GM12878 (cell line): ENCODE measurements at regions not wholly inside any gene's neighbourhood (a gene's known extent, or its start where the extent isn't known, plus 50 kb on each side); places are given as distances from the start of the nearest gene placed in this dataset.

Experiments
- ATAC-seq: fragments of 200-7000 bp; cut with Tn5 transposase; 3 replicates; pipeline ENCODE4 v1.9.1; 2020; ENCODE audit warnings: mild to moderate bottlenecking, moderate library complexity
- BruUV-seq: library from RNA; stranded (reverse); fragments of 400-500 nt; replicated peaks from 2 replicates; lab custom pipeline; 2021; lab: Mats Ljungman, UMichigan
- CTCF ChIA-PET: fragments of 300-600 bp; sonication (Branson Sonifier 250); formaldehyde crosslinking; extraction: SDS; loops from one replicate; lab custom pipeline; 2021; ENCODE audit warnings: inconsistent platforms; lab: Yijun Ruan, JAX
- POLR2A ChIA-PET: fragments of 350-600 bp; formaldehyde crosslinking; extraction: SDS; loops from one replicate; lab custom pipeline; 2021; ENCODE audit warnings: inconsistent platforms; lab: Charles Lee
- RAD21 ChIA-PET: fragments of 300-600 bp; sonication (Branson Sonifier 250); formaldehyde crosslinking; loops from one replicate; lab custom pipeline; 2023; ENCODE audit warnings: antibody characterized with exemption; ENCODE audit not compliant: unreplicated experiment; lab: Charles Lee
- SMC1A ChIA-PET: fragments of 300-600 bp; sonication (Branson Sonifier 250); formaldehyde crosslinking; loops from one replicate; lab custom pipeline; 2023; ENCODE audit not compliant: unreplicated experiment, uncharacterized antibody; lab: Charles Lee
- DNase-seq: peaks from one replicate; pipeline ENCODE4 v3.0.0-alpha.2; 2011; ENCODE audit warnings: low read depth, low spot score
- FAIRE-seq: peaks from 3 replicates; lab custom pipeline; 2011; peaks lifted over from hg19 to GRCh38; lab: Jason Lieb, UNC
- H2AFZ ChIP-seq: 2 replicates; pipeline ENCODE4 v1.6.0; 2011; ENCODE audit warnings: low read depth, low read length, control low read depth; ENCODE audit not compliant: control insufficient read depth
- H3K27ac ChIP-seq: 2 replicates; pipeline ENCODE4 v1.5.1; 2011; ENCODE audit warnings: control low read depth; ENCODE audit not compliant: control insufficient read depth, insufficient read depth
- H3K27me3 ChIP-seq, 2 experiments: replicated peaks in 1 of 2; 2 replicates each; pipeline versions ENCODE4 v1.6.0 to v1.6.1; 2011; ENCODE audit warnings: low read length in 1 of 2; ENCODE audit not compliant: control insufficient read depth in 2 of 2, insufficient read depth in 2 of 2
- H3K36me3 ChIP-seq, 2 experiments: 2 replicates each; pipeline ENCODE4 v1.5.1; 2011; ENCODE audit warnings: low read length in 1 of 2; ENCODE audit not compliant: control insufficient read depth in 2 of 2, insufficient read depth in 2 of 2
- H3K4me1 ChIP-seq: 2 replicates; pipeline ENCODE4 v1.6.1; 2011; ENCODE audit warnings: mild to moderate bottlenecking, low read length, moderate library complexity, mixed read lengths; ENCODE audit not compliant: control insufficient read depth, insufficient read depth
- H3K4me2 ChIP-seq: 2 replicates; pipeline ENCODE4 v1.6.0; 2011; ENCODE audit warnings: control low read depth; ENCODE audit not compliant: control insufficient read depth, insufficient read depth
- H3K4me3 ChIP-seq: fragments of 200-600 bp; sonication (generic); 2 replicates; pipeline ENCODE4 v1.5.1; 2016
- H3K79me2 ChIP-seq: 2 replicates; pipeline ENCODE4 v1.6.0; 2011; ENCODE audit warnings: low read length; ENCODE audit not compliant: control insufficient read depth, insufficient read depth
- H3K9ac ChIP-seq: 2 replicates; pipeline ENCODE4 v1.8.0; 2011; ENCODE audit warnings: low read length, control low read depth, mixed read lengths; ENCODE audit not compliant: control insufficient read depth, insufficient read depth
- H3K9me3 ChIP-seq: replicated peaks from 3 replicates; pipeline ENCODE4 v1.5.1; 2011; ENCODE audit warnings: mild to moderate bottlenecking, low read length; ENCODE audit not compliant: control insufficient read depth, insufficient read depth
- H4K20me1 ChIP-seq: 2 replicates; pipeline ENCODE4 v1.6.0; 2011; ENCODE audit not compliant: control insufficient read depth, insufficient read depth
- PML ChIP-seq: IDR thresholded peaks from 2 replicates; pipeline ENCODE4 v1.6.1; 2012; ENCODE audit warnings: low read length, inconsistent platforms
- RUNX3 ChIP-seq: IDR thresholded peaks from 2 replicates; pipeline ENCODE4 v1.6.1; 2012; ENCODE audit warnings: low read length, inconsistent platforms
- SMC3 ChIP-seq: IDR thresholded peaks from 2 replicates; pipeline ENCODE4 v1.6.1; 2011; ENCODE audit warnings: low read length, improper control_type of control experiment, borderline replicate concordance
- SREBF2 ChIP-seq: IDR thresholded peaks from 2 replicates; pipeline ENCODE4 v1.6.1; 2012; ENCODE audit warnings: mild to moderate bottlenecking, low read length
- TARDBP ChIP-seq: IDR thresholded peaks from 2 replicates; pipeline ENCODE4 v1.6.1; 2016; ENCODE audit warnings: borderline replicate concordance
- ZNF274 ChIP-seq: IDR thresholded peaks from one replicate; pipeline ENCODE4 v1.8.0; 2011; ENCODE audit not compliant: insufficient read length, insufficient read depth
- WGBS: methylation state at CpG from one replicate; pipeline ENCODE4 v1.1.6; 2016; ENCODE audit warnings: low lambda C conversion rate; ENCODE audit not compliant: insufficient replicate concordance, insufficient coverage; ENCODE audit errors: missing lambda C conversion rate; 5-methylcytosine and 5-hydroxymethylcytosine counted together
- in situ Hi-C: fragments of 300-500 bp; cut with MboI; formaldehyde crosslinking; loops from 9 replicates; pipeline ENCODE4 v1.14.3; 2018; ENCODE audit warnings: mixed read lengths
- intact Hi-C: fragments of 100-400 bp; cut with micrococcal nuclease; formaldehyde crosslinking; loops from one replicate; pipeline ENCODE4 v1.14.2; 2022; ENCODE audit not compliant: unreplicated experiment
- TF ChIP-seq, protein P1 (sequence below): fragments of 450-650 bp; conservative IDR thresholded peaks from 2 replicates; pipeline ENCODE4 v1.6.1; 2017; ENCODE audit warnings: mild to moderate bottlenecking, moderate library complexity
- TF ChIP-seq, protein P2 (sequence below): IDR thresholded peaks from 2 replicates; pipeline ENCODE4 v1.6.1; 2012; ENCODE audit warnings: low read length, inconsistent platforms
- TF ChIP-seq, protein P3 (sequence below): IDR thresholded peaks from 2 replicates; pipeline ENCODE4 v1.6.1; 2012; ENCODE audit warnings: low read depth, low read length, improper control_type of control experiment
- TF ChIP-seq, protein P4 (sequence below): fragments of 450-650 bp; IDR thresholded peaks from 2 replicates; pipeline ENCODE4 v1.6.1; 2014; ENCODE audit warnings: mild to moderate bottlenecking

DNA sequence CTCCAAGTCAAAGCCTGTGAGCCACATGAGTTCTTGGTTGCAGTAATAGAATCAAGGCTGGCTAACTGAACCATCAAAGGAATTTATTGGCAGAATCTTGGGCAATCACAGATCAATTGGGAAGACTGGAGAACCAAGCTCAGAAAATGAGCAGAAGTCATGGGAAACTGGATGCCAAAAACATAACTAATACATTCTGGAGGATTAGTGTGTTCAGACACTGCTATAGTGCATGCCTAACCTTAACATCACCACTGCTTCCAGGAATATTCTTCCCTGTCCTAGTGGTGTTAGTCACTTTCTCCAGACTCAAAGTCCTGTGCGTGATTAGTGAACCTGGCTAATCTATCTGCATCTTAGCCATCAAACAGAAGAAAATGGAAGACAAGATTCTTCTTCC, 843.7 kb downstream of the EFNA5 start (continued):
- TF ChIP-seq, protein P1, sequence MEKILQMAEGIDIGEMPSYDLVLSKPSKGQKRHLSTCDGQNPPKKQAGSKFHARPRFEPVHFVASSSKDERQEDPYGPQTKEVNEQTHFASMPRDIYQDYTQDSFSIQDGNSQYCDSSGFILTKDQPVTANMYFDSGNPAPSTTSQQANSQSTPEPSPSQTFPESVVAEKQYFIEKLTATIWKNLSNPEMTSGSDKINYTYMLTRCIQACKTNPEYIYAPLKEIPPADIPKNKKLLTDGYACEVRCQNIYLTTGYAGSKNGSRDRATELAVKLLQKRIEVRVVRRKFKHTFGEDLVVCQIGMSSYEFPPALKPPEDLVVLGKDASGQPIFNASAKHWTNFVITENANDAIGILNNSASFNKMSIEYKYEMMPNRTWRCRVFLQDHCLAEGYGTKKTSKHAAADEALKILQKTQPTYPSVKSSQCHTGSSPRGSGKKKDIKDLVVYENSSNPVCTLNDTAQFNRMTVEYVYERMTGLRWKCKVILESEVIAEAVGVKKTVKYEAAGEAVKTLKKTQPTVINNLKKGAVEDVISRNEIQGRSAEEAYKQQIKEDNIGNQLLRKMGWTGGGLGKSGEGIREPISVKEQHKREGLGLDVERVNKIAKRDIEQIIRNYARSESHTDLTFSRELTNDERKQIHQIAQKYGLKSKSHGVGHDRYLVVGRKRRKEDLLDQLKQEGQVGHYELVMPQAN = no peak
- no peak for TF ChIP-seq SMC3
- no peak for TF ChIP-seq TARDBP
- TF ChIP-seq, protein P2, sequence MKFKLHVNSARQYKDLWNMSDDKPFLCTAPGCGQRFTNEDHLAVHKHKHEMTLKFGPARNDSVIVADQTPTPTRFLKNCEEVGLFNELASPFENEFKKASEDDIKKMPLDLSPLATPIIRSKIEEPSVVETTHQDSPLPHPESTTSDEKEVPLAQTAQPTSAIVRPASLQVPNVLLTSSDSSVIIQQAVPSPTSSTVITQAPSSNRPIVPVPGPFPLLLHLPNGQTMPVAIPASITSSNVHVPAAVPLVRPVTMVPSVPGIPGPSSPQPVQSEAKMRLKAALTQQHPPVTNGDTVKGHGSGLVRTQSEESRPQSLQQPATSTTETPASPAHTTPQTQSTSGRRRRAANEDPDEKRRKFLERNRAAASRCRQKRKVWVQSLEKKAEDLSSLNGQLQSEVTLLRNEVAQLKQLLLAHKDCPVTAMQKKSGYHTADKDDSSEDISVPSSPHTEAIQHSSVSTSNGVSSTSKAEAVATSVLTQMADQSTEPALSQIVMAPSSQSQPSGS = no peak
- TF ChIP-seq, all 136 proteins: peak for 0

DNA sequence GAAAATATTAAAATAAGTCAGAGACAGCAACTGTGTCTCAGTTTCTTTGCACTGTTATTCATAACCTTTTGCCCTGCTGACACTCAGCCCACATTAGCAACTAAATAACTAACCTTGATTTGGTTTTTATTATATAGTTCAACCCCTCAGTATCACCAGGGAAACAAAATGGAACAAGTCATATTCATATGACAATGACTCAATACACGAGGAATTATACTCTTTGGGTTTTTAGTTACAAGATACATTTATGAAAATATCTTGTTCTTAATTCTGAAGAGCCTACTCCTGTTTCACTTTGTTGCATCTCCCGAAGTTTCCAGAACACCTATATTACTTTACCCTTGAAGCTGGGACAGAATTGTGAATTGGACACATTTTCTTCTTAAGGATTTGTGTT, 845.4 kb downstream of the EFNA5 start:
- Histone ChIP-seq H3K4me3 (no peak overlapping the region), H3K36me3 (no peaks in the 10 kb centered on the region), H3K9me3 (no peaks in the 10 kb centered on the region), H3K79me2 (no peaks in the 10 kb centered on the region), H3K27ac (no peak overlapping the region), H2AFZ (no peak overlapping the region), H4K20me1 (no peaks in the 10 kb centered on the region), H3K9ac (no peak overlapping the region), H3K4me2 (no peak overlapping the region), H3K4me1 (no peaks in the 10 kb centered on the region), H3K27me3 (no peaks in the 10 kb centered on the region)
- ChIA-PET POLR2A (no interaction called here), CTCF (no interaction called here), SMC1A (no interaction called here), RAD21 (no interaction called here)
- no TSS peak for BruUV-seq
- FAIRE-seq = no peak
- intact Hi-C loops = no loop called here
- 0% methylated on average over 2 of the region's 2 CpGs for WGBS
- no peak for DNase-seq
- no peak for ATAC-seq
- TF ChIP-seq SREBF2 (no peak), PML (no peak), RUNX3 (no peak), ZNF274 (no peak)
- TF ChIP-seq, protein P3, sequence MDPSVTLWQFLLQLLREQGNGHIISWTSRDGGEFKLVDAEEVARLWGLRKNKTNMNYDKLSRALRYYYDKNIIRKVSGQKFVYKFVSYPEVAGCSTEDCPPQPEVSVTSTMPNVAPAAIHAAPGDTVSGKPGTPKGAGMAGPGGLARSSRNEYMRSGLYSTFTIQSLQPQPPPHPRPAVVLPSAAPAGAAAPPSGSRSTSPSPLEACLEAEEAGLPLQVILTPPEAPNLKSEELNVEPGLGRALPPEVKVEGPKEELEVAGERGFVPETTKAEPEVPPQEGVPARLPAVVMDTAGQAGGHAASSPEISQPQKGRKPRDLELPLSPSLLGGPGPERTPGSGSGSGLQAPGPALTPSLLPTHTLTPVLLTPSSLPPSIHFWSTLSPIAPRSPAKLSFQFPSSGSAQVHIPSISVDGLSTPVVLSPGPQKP = no peak
- TF ChIP-seq, protein P4, sequence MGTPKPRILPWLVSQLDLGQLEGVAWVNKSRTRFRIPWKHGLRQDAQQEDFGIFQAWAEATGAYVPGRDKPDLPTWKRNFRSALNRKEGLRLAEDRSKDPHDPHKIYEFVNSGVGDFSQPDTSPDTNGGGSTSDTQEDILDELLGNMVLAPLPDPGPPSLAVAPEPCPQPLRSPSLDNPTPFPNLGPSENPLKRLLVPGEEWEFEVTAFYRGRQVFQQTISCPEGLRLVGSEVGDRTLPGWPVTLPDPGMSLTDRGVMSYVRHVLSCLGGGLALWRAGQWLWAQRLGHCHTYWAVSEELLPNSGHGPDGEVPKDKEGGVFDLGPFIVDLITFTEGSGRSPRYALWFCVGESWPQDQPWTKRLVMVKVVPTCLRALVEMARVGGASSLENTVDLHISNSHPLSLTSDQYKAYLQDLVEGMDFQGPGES = no peak
- in situ Hi-C loops = no loop called here
